ENCODE measurements at regions not wholly inside any gene's neighbourhood (a gene's known extent, or its start where the extent isn't known, plus 50 kb on each side); places are given as distances from the start of the nearest gene placed in this dataset.

GRCh38 chr9:118223111-118223510, 518.9 kb downstream of the TLR4 start:
- H3K9me2 ChIP-seq (replicated peaks; ENCODE audit: low read depth, low read length) = no peaks in the 10 kb centered on the region

GRCh38 chr9:118230329-118230728, 526.1 kb downstream of the TLR4 start:
- H3K4me1 ChIP-seq (ENCODE audit: insufficient read depth, low read length, poor library complexity, severe bottlenecking) = no peaks in the 10 kb centered on the region
- H3K79me2 ChIP-seq (ENCODE audit: insufficient read depth, low read length) = no peaks in the 10 kb centered on the region
- no peak overlapping the region for H3K9ac ChIP-seq (ENCODE audit: low read depth, low read length, poor library complexity, severe bottlenecking)
- H3K4me3 ChIP-seq (ENCODE audit: low read length, poor library complexity, severe bottlenecking) = no peak overlapping the region
- no peak overlapping the region for H3K4me2 ChIP-seq (ENCODE audit: low read depth, low read length, poor library complexity, severe bottlenecking)
- no peaks in the 10 kb centered on the region for H3K36me3 ChIP-seq (ENCODE audit: insufficient read depth, low read length)
- H3F3A ChIP-seq (ENCODE audit: low read depth) = no peaks in the 10 kb centered on the region
- no peak overlapping the region for H2AFZ ChIP-seq (ENCODE audit: low read length)
- TF ChIP-seq EZH2phosphoT487 (IDR thresholded peaks at IDR 0.05; ENCODE audit: borderline replicate concordance) (no peak), CTCF (conservative IDR thresholded peaks at IDR 0.05; ENCODE audit: low read length) (no peak)
- no peaks in the 10 kb centered on the region for H3K9me2 ChIP-seq (replicated peaks; ENCODE audit: low read depth, low read length)
- no peaks in the 10 kb centered on the region for H3K27me3 ChIP-seq (ENCODE audit: insufficient read depth, low read length, poor library complexity, severe bottlenecking)
- H4K20me1 ChIP-seq (ENCODE audit: insufficient read depth, low read length, poor library complexity, severe bottlenecking) = no peaks in the 10 kb centered on the region
- no peaks in the 10 kb centered on the region for H3K9me3 ChIP-seq (ENCODE audit: insufficient read depth, low read depth, low read length)

More at GRCh38 chr9:118223111-118223510, 518.9 kb downstream of the TLR4 start:
- Histone ChIP-seq H3K9me3 (ENCODE audit: insufficient read depth, low read depth, low read length) (no peaks in the 10 kb centered on the region; the same call in 1 of the 2 replicates), H3K79me2 (ENCODE audit: insufficient read depth, low read length) (no peaks in the 10 kb centered on the region), H3K4me3 (ENCODE audit: low read length, poor library complexity, severe bottlenecking) (no peak overlapping the region), H2AFZ (ENCODE audit: low read length) (no peak overlapping the region), H4K20me1 (ENCODE audit: insufficient read depth, low read length, poor library complexity, severe bottlenecking) (no peaks in the 10 kb centered on the region), H3F3A (ENCODE audit: low read depth) (no peaks in the 10 kb centered on the region), H3K4me2 (ENCODE audit: low read depth, low read length, poor library complexity, severe bottlenecking) (no peak overlapping the region), H3K27me3 (ENCODE audit: insufficient read depth, low read length, poor library complexity, severe bottlenecking) (no peaks in the 10 kb centered on the region), H3K4me1 (ENCODE audit: insufficient read depth, low read length, poor library complexity, severe bottlenecking) (no peaks in the 10 kb centered on the region), H3K36me3 (ENCODE audit: insufficient read depth, low read length) (no peaks in the 10 kb centered on the region), H3K9ac (ENCODE audit: low read depth, low read length, poor library complexity, severe bottlenecking) (no peak overlapping the region)
- TF ChIP-seq CTCF (conservative IDR thresholded peaks at IDR 0.05; ENCODE audit: low read length) (no peak), EZH2phosphoT487 (IDR thresholded peaks at IDR 0.05; ENCODE audit: borderline replicate concordance) (no peak)

- Histone ChIP-seq H2AFZ (ENCODE audit: low read length) (no peak overlapping the region), H3K9me3 (ENCODE audit: insufficient read depth, low read depth, low read length) (no peaks in the 10 kb centered on the region), H3K9ac (ENCODE audit: low read depth, low read length, poor library complexity, severe bottlenecking) (no peak overlapping the region), H3K27me3 (ENCODE audit: insufficient read depth, low read length, poor library complexity, severe bottlenecking) (no peaks in the 10 kb centered on the region), H3K9me2 (replicated peaks; ENCODE audit: low read depth, low read length) (no peaks in the 10 kb centered on the region), H3K4me2 (ENCODE audit: low read depth, low read length, poor library complexity, severe bottlenecking) (no peak overlapping the region), H3K4me1 (ENCODE audit: insufficient read depth, low read length, poor library complexity, severe bottlenecking) (no peaks in the 10 kb centered on the region), H3F3A (ENCODE audit: low read depth) (no peaks in the 10 kb centered on the region), H3K79me2 (ENCODE audit: insufficient read depth, low read length) (no peaks in the 10 kb centered on the region), H3K36me3 (ENCODE audit: insufficient read depth, low read length) (no peaks in the 10 kb centered on the region), H4K20me1 (ENCODE audit: insufficient read depth, low read length, poor library complexity, severe bottlenecking) (no peaks in the 10 kb centered on the region), H3K4me3 (ENCODE audit: low read length, poor library complexity, severe bottlenecking) (no peak overlapping the region)
- no peak for TF ChIP-seq CTCF (conservative IDR thresholded peaks at IDR 0.05; ENCODE audit: low read length)
- no peak for TF ChIP-seq EZH2phosphoT487 (IDR thresholded peaks at IDR 0.05; ENCODE audit: borderline replicate concordance)
These were observed 532.4 kb downstream of the TLR4 start for GRCh38 chr9:118236625-118237024.
